ENCODE measurements at regions not wholly inside any gene's neighbourhood (a gene's known extent, or its start where the extent isn't known, plus 50 kb on each side); places are given as distances from the start of the nearest gene placed in this dataset.

DNA sequence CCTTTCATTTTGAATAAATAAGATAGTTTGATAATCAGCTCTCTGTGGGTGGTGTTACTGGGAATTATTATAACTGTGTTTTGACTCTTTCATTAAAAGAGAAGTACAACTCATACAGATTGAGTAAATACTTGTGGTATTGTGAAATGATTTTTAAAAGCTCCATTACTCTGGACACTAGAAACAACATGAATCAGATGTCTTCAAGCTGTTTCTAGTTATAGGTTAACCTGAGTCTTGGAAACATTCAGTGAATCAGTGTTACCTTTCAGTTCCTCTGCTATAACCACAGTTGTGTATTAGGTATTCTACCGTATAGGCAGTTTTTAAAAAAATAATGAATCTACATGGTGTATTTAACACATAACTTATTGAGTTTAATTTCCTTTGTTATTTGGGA, 128.4 kb upstream of the SSTR1 start:
- TF ChIP-seq, protein P1, sequence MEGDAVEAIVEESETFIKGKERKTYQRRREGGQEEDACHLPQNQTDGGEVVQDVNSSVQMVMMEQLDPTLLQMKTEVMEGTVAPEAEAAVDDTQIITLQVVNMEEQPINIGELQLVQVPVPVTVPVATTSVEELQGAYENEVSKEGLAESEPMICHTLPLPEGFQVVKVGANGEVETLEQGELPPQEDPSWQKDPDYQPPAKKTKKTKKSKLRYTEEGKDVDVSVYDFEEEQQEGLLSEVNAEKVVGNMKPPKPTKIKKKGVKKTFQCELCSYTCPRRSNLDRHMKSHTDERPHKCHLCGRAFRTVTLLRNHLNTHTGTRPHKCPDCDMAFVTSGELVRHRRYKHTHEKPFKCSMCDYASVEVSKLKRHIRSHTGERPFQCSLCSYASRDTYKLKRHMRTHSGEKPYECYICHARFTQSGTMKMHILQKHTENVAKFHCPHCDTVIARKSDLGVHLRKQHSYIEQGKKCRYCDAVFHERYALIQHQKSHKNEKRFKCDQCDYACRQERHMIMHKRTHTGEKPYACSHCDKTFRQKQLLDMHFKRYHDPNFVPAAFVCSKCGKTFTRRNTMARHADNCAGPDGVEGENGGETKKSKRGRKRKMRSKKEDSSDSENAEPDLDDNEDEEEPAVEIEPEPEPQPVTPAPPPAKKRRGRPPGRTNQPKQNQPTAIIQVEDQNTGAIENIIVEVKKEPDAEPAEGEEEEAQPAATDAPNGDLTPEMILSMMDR (IDR thresholded peaks at IDR 0.05): no peak
- no peak for DNase-seq (ENCODE audit: low spot score)
- no peak overlapping the region for H3K4me3 ChIP-seq
- H3K27ac ChIP-seq: no peak overlapping the region

DNA sequence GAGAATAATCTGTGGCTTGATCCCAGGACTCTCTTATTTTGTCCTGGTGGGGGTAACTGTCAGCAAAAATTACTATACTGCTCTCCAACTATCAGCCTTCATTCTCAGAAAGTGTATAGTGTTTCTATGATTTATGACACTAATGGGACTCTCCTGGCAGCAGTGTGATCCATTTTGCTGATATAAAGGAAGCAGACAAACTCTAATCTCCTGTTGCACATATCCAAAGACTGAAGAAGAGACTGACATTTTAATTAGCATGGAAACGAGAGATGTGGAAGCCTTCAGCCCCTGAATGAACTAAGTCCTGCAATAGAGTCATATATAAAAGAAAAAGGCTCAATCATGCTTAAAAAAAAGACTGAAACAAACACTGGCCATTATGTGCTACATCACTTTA, 127.8 kb upstream of the SSTR1 start:
- Histone ChIP-seq H3K27ac (no peak overlapping the region), H3K4me3 (no peak overlapping the region)
- TF ChIP-seq, protein P1 (IDR thresholded peaks at IDR 0.05): no peak
- no peak for DNase-seq (ENCODE audit: low spot score)

DNA sequence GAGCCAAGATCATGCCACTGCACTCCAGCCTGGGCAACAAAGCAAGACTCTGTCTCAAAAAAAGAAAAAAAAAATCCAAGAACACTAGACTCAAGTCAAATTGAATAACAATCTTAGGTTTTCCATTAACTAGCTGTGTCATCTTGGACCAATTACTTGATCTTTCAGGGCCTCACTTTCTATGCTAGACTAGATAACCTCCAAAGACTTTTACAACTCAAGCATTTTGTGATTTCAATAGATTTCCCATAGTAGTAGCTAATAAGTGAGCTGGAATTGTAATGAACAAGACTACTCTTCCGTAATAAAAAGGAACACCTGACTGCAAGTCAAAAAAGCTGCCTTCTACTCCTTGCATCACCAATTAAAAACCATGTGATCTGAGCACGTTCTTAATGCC, 127.0 kb upstream of the SSTR1 start:
- DNase-seq (ENCODE audit: low spot score): no peak
- Histone ChIP-seq H3K27ac (no peak overlapping the region), H3K4me3 (no peak overlapping the region)
- TF ChIP-seq, protein P1 (IDR thresholded peaks at IDR 0.05): no peak

DNA sequence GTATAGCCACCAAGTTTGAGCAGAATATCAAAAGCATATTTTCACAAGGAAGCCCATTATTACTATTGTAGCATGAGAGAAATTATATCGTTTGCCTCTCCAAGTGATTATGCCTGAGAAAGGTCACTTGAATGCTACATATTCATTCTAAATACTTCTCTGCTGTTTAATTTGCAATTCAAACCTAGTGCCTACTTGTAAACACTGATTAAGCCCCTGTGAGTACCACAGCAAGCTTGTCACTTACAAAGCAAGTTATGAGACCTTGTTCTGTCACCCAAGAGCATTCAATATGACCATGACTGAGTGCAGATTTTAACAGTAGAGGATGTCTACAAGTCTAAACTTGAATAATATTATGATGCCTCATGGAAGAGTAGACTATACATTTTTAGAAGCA, 124.7 kb upstream of the SSTR1 start:
- TF ChIP-seq, protein P1 (IDR thresholded peaks at IDR 0.05): no peak
- Histone ChIP-seq H3K4me3 (no peak overlapping the region), H3K27ac (no peak overlapping the region)
- DNase-seq (ENCODE audit: low spot score): no peak

DNA sequence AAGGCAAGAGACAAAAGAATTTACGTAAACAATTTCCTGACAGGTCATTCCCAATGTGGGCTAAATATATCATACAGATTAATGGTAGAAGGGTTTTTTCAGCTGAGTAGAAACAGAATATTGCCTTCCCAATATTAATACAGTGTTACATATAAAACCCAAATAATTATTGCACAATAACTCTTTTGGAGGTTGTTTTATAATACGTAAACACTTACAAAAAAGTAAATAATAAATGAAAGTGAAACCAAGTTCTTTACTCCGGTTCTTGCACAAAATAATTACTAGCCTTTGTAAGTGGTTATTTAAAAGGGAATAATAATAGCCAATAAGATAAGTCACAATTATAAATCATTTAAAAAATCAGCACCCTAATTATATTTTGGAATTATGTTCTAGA, 118.6 kb upstream of the SSTR1 start:
- TF ChIP-seq, protein P1 (IDR thresholded peaks at IDR 0.05): no peak
- Histone ChIP-seq H3K27ac (no peak overlapping the region), H3K4me3 (no peak overlapping the region)
- no peak for DNase-seq (ENCODE audit: low spot score)

DNA sequence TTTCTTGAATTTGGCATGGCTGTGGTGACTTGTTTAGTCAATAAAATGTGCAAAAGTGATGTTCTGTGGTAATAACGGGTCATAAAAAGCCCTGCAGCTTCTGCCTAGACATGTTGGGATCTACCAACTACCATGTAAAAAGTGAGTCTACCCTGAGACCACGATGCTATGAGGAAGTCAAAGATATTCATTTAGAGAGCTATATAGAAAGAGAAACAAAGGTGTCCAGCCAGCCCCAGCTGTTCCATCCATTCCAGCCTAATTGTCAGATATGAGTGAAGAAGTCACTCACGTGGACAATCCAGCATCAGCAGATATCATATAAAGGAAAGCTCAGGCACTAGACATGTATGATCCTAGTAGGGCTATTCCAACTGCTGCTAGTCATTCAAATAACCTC, 117.2 kb upstream of the SSTR1 start:
- H3K27ac ChIP-seq: no peak overlapping the region
- TF ChIP-seq, protein P1 (IDR thresholded peaks at IDR 0.05): no peak
- no peak for DNase-seq (ENCODE audit: low spot score)
- H3K4me3 ChIP-seq: no peak overlapping the region

DNA sequence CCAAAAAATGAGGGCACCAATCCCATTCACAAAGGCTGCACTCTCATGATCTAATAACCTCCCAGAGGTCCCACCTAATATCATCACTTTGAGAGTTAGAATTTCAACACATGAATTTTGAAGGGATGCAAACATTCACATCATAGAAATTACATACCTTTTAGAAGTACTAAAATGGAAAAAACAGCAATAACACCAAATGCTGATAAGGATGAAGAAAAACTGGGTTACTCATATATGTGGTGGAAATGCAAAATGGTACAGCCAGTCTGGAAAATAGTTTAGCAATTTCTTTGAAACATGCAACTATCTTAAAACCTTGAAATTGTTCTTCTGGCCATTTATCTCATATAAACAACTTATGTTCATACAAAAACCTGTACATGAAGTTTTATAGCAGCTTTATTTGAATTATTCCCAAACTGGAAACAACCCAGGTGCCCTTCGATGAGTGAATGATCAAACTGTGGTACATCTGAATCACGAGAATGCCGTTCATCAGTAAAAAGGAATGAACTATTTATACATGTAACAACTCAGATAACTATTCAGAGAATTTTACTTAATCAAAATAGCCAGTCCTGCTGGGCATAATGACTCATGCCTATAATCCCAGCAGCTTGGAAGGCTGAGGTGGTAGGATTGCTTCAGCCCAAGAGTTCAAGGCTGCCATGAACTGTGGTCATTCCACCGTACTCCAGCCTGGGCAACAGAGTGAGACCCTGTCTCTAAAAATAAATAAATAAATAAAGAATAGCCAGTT, 109.4 kb upstream of the SSTR1 start:
- no peak overlapping the region for H3K4me3 ChIP-seq
- peak overlapping the region in 1 of 2 donors; percentile 15 for H3K27ac ChIP-seq
- TF ChIP-seq, protein P1 (IDR thresholded peaks at IDR 0.05): no peak
- DNase-seq (ENCODE audit: low spot score): no peak
